ENCODE measurements at regions not wholly inside any gene's neighbourhood (a gene's known extent, or its start where the extent isn't known, plus 50 kb on each side); places are given as distances from the start of the nearest gene placed in this dataset.
"Not testable (repeated sequence)": the region's sequence is repeated elsewhere in the genome, so short reads cannot be mapped to it uniquely, and the experiment has no call there.

DNA sequence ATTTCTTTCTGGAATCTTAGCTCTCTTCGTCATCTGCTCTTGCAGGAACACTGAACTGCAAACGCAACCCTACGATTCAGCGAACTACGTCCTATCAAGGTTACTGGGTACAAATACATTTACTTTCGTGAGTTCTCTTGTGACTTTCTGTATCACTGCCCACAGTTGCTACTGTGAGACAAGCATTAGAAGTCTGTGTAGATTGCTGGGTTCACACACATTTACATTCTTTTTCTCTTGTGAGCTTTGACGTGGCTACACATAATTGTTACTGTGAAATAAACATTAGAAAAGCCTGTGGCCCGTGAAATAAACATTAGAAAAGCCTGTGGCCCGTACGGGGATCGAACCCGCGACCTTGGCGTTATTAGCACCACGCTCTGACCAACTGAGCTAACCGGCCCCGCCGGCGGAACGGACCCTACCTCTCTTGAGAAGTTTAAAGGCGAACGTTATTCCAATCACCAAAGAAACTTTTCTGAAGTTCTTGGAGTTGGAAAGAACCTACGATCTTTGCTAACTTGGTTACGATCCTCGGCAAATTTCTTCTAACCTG lies 61.2 kb upstream of the ZNF322 start:
- intact Hi-C loops (cut with DNase I); H3K27ac ChIP-seq (replicated peaks in 1 of 4); H3K4me3 ChIP-seq; H3K36me3 ChIP-seq; DNase-seq (ENCODE audit: extremely low spot score); H3K27me3 ChIP-seq; H3K4me1 ChIP-seq; H3K9me3 ChIP-seq: not testable (repeated sequence)
- WGBS = no CpG with 5 or more reads among the region's 25 CpGs

DNA sequence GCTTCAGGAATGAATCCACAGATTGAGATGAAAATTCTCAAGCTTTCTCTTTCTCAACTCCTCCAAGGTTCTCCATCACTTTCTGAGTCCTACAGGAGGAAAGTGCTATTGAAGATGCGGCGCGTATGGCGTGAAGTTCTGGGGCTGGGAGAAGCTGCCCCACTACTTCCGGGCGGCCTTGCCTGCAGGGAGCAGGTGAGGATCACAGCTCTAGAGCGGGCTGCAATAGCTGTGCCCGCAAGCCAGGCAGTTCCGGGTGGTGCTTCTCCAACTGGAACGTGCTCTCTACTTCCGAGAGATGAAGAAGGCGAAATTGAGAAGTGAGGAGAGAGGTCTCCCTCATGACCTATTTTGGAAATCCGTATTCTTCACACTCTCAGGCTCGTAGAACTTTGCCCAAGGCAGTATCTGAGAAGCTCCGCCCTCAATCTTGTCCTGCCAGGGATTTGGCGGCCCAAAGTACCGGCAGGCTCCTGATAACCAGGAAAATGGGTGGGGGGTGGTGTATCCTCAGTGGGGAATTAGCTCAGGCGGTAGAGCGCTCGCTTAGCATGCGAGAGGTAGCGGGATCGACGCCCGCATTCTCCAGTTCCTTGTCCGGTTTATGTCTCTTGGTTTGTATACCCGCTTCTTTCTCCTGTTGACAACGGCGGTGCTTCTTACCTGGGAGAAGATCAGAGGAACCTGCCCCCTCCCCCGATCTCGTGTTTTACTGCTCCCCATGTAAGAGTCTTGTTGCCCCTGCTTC lies 70.6 kb upstream of the ZNF322 start:
- DNase-seq (ENCODE audit: extremely low spot score); intact Hi-C loops (cut with DNase I): not testable (repeated sequence)
- no CpG with 5 or more reads among the region's 31 CpGs for WGBS

DNA sequence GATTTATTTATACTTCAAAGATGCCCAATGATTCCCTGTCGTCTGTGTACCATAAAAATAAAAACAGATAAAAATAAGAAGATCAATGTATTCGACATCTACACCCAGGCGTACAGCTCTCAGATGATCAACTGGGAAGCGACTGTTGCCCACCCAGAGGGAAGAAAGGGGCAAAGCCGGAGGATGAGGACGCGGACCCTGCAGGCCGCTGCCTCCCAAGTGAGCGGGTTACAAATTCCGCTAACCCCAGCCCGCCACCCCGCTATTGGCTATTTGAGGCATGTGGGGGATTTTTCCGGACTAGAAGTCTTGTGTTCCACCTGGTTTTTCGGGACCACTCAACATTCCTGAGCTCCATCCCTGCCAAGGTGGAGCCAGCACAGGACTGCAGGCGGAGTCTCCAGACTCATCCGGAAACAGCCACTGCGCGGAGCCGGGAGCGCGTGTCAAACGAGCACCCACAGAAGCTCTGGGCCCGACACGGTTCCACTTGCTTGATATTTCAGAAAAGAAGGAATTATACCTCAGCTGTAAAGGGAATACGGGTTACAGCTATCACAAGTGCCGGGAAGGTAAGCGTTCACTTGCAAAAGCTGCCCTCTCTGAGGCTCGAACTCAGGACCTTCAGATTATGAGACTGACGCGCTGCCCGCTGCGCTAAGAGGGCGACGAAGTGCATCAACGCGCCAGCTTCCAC lies 75.4 kb upstream of the ZNF322 start:
- DNase-seq (ENCODE audit: extremely low spot score); H3K27ac ChIP-seq (replicated peaks in 1 of 4); intact Hi-C loops (cut with DNase I); H3K9me3 ChIP-seq; H3K4me3 ChIP-seq; H3K36me3 ChIP-seq; H3K27me3 ChIP-seq; H3K4me1 ChIP-seq: not testable (repeated sequence)
- WGBS = no CpG with 5 or more reads among the region's 36 CpGs

More for the DNA sequence above, 70.6 kb upstream of the ZNF322 start:
- H3K4me3 ChIP-seq; H3K9me3 ChIP-seq; H3K36me3 ChIP-seq; H3K4me1 ChIP-seq; H3K27me3 ChIP-seq; H3K27ac ChIP-seq (replicated peaks in 1 of 4): not testable (repeated sequence)

DNA sequence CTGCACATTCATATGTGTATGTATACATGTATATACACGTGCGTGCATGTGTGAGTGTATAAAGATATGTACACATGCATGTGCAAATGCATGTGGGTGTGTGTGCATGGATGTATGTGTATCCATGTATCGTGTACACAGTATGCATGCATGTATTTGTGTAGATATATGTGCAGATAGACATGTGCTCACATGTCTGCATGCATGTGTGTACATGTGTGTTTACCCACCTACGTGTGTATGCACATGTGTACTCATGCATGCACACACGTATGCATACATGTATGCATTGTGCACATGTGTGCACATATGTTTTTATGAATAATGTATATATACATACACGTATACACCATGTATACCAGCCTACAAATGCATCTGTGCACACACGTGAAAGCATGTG lies 80.3 kb upstream of the ZNF322 start:
- no peak for DNase-seq (ENCODE audit: extremely low spot score)
- Histone ChIP-seq H3K27me3 (peaks cover 0 to 27% (median 12%) of the 10 kb centered on the region in 4 donors), H3K9me3 (no peaks in the 10 kb centered on the region), H3K4me3 (no peak overlapping the region), H3K4me1 (peaks cover 0 to 6% (median 0%) of the 10 kb centered on the region in 4 donors), H3K36me3 (no peaks in the 10 kb centered on the region), H3K27ac (replicated peaks in 1 of 4) (no peak overlapping the region)
- TF ChIP-seq, protein P1, sequence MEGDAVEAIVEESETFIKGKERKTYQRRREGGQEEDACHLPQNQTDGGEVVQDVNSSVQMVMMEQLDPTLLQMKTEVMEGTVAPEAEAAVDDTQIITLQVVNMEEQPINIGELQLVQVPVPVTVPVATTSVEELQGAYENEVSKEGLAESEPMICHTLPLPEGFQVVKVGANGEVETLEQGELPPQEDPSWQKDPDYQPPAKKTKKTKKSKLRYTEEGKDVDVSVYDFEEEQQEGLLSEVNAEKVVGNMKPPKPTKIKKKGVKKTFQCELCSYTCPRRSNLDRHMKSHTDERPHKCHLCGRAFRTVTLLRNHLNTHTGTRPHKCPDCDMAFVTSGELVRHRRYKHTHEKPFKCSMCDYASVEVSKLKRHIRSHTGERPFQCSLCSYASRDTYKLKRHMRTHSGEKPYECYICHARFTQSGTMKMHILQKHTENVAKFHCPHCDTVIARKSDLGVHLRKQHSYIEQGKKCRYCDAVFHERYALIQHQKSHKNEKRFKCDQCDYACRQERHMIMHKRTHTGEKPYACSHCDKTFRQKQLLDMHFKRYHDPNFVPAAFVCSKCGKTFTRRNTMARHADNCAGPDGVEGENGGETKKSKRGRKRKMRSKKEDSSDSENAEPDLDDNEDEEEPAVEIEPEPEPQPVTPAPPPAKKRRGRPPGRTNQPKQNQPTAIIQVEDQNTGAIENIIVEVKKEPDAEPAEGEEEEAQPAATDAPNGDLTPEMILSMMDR (IDR thresholded peaks at IDR 0.05) = no peak
- TF ChIP-seq EP300 (IDR thresholded peaks at IDR 0.05) (no peak), POLR2AphosphoS5 (IDR thresholded peaks at IDR 0.05) (no peak), POLR2A (IDR thresholded peaks at IDR 0.05; ENCODE audit: low read depth) (no peak)
- intact Hi-C loops (cut with DNase I) = no loop called here
- 89% methylated on average over 7 of the region's 7 CpGs for WGBS

DNA sequence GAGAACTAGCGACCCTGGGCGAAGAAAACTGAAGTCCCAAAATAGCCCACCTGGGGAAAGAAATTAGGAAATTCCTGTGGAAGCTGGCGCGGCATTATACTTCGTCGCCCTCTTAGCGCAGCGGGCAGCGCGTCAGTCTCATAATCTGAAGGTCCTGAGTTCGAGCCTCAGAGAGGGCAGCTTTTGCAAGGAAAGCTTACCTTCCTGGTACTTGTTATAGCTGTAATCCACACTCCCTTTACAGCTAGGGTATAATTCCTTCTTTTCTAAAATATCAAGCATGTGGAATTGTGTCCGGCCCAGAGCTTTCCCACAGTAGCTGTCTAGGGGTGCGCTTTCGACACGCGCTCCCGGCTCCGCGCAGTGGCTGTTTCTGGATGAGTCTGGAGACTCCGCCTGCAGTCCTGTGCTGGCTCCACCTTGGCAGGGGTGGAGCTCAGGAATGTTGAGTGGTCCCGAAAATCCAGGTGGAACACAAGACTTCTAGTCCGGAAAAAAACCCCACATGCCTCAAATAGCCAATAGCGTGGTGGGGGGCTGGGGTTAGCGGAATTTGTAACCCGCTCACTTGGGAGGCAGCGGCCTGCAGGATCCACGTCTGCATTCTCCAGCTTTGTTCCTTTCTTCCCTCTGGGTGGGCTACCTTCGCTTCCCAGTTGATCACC lies 83.7 kb upstream of the ZNF322 start:
- TF ChIP-seq, protein P1 (IDR thresholded peaks at IDR 0.05) = no peak
- TF ChIP-seq POLR2A (IDR thresholded peaks at IDR 0.05; ENCODE audit: low read depth) = no peak
- TF ChIP-seq EP300 (IDR thresholded peaks at IDR 0.05) = no peak
- TF ChIP-seq POLR2AphosphoS5 (IDR thresholded peaks at IDR 0.05) = no peak
- Histone ChIP-seq H3K4me1 (peaks cover 0 to 6% (median 0%) of the 10 kb centered on the region in 4 donors), H3K36me3 (no peaks in the 10 kb centered on the region), H3K27me3 (peaks cover 0 to 52% (median 17%) of the 10 kb centered on the region in 4 donors), H3K9me3 (no peaks in the 10 kb centered on the region), H3K4me3 (no peak overlapping the region), H3K27ac (replicated peaks in 1 of 4) (no peak overlapping the region)
- intact Hi-C loops (cut with DNase I) = no loop called here
- 2% methylated on average over 17 of the region's 28 CpGs for WGBS
- peak; percentile 57 for DNase-seq (ENCODE audit: extremely low spot score)
